HAP-1 (cell line): ENCODE measurements at regions not wholly inside any gene's neighbourhood (a gene's known extent, or its start where the extent isn't known, plus 50 kb on each side); places are given as distances from the start of the nearest gene placed in this dataset.

ENCODE experiments used
- DNase-seq, 2 experiments: peaks; one replicate each; pipeline ENCODE4 v3.0.0-alpha.2; 2016 to 2020; ENCODE audit warnings: low spot score in 2 of 2
- H3K27me3 ChIP-seq: fragments of 250-450 bp; sonication (Bioruptor Pico); 2 replicates; pipeline ENCODE4 v1.5.1; 2020; ENCODE audit warnings: low read depth, mild to moderate bottlenecking, moderate library complexity
- H3K36me3 ChIP-seq: fragments of 250-450 bp; sonication (Bioruptor Pico); replicated peaks from 2 replicates; pipeline ENCODE4 v1.5.1; 2020; ENCODE audit warnings: mild to moderate bottlenecking
- H3K4me1 ChIP-seq: fragments of 250-450 bp; sonication (Bioruptor Pico); 2 replicates; pipeline ENCODE4 v1.5.1; 2020; ENCODE audit warnings: mild to moderate bottlenecking
- H3K4me3 ChIP-seq: fragments of 250-450 bp; sonication (Bioruptor Pico); 2 replicates; pipeline ENCODE4 v1.5.1; 2020; ENCODE audit warnings: mild to moderate bottlenecking, moderate library complexity
- H3K9me3 ChIP-seq: fragments of 250-450 bp; sonication (Bioruptor Pico); 2 replicates; pipeline ENCODE4 v1.5.1; 2020; ENCODE audit warnings: mild to moderate bottlenecking, moderate library complexity
- in situ Hi-C: fragments of 300-500 bp; cut with MboI; formaldehyde crosslinking; loops from 3 replicates; pipeline ENCODE4 v1.14.3; 2020; ENCODE audit warnings: low sequenced_read_pairs, inconsistent platforms, mixed read lengths

DNA sequence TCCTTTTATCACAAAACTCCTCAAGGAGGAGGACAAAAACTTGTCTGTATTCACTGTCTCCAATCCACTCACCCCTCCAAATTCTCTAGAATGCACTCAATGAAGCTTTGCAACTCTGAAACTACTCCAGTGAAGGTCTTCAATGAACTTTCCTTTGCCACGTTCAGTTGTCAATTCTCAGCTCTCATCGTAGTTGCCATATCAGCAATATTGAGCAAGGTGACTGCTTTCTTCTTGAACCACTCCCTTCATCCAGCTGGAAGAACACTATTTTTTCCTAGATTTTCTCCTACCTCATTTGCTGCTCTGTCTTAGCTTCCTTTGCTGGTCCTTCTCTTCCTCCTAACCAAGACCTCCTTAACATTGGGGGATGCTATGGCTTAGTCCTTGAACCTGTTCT is 191.8 kb downstream of the KDR start:
- H3K4me3 ChIP-seq, result no peak overlapping the region
- peaks cover 2% of the 10 kb centered on the region; the same call in 1 of the 2 replicates for H3K27me3 ChIP-seq
- no peaks in the 10 kb centered on the region for H3K9me3 ChIP-seq
- no peaks in the 10 kb centered on the region for H3K36me3 ChIP-seq
- in situ Hi-C loops, result no loop called here
- H3K4me1 ChIP-seq, result no peaks in the 10 kb centered on the region
- no peak for DNase-seq

DNA sequence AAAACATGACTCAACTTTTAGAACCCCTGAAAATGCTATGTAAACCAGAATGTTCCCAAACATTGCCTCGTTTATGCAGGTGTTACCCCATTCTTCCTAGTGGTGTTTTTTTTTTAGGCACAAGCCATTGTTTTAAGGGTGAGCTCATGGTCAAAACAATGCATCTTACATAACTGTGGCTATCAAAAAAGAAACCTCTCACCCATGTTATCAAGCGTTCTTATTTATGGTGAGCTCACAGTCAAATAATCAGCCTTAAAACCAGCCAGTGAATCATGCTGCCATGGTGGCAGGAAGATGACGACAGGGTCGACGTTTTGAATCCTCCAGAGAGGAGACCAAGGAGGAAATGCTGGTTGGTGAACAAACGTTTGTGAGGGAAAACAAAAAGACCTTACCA is 195.2 kb downstream of the KDR start:
- Histone ChIP-seq H3K36me3 (no peaks in the 10 kb centered on the region), H3K4me1 (no peaks in the 10 kb centered on the region), H3K9me3 (no peaks in the 10 kb centered on the region), H3K27me3 (peaks cover 2% of the 10 kb centered on the region; the same call in 1 of the 2 replicates), H3K4me3 (no peak overlapping the region)
- no peak for DNase-seq
- in situ Hi-C loops, result no loop called here

DNA sequence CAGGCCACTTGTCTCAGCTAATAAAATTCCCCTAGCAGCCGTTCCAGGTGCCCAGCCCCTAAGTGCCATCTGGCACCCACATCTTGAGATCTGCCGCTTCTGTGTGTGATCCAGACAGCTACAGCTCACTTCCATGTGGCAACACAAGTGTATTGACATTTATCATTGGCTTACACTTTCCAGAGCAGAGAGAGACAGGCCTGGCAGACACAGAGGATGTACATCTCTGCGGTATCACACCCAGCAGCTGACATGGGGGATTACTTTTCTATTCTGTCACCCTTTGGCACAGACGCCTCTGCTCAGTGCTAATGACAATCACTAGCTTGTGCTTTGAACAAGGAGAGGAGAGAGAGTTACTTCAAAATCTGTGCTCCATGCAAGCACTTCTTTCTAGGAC is 195.9 kb downstream of the KDR start:
- Histone ChIP-seq H3K4me3 (no peak overlapping the region), H3K4me1 (no peaks in the 10 kb centered on the region), H3K27me3 (peaks cover 2% of the 10 kb centered on the region; the same call in 1 of the 2 replicates), H3K36me3 (no peaks in the 10 kb centered on the region), H3K9me3 (no peaks in the 10 kb centered on the region)
- DNase-seq, result no peak
- in situ Hi-C loops, result no loop called here

DNA sequence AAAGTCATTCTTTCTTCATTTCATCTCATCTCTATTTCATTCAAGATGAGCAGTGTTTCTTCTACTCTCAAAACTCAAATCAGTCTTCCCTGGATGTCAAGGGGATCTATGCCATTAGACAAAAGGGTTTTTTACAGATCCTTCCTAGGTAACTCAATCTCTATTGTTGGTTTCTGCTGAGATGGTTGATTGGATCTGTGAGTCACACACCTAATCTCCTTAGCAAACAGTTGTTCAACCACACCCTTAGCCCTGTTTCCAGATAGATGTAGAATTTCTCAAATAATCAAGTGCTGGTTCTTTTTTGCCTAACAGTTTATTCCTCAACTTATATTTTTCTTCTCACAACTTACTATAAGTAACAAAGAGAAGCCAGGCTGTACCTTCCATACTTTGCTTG is 200.5 kb downstream of the KDR start:
- H3K36me3 ChIP-seq, result no peaks in the 10 kb centered on the region
- in situ Hi-C loops, result no loop called here
- H3K4me1 ChIP-seq, result no peaks in the 10 kb centered on the region
- H3K27me3 ChIP-seq, result no peaks in the 10 kb centered on the region
- DNase-seq, result no peak
- no peaks in the 10 kb centered on the region for H3K9me3 ChIP-seq
- no peak overlapping the region for H3K4me3 ChIP-seq

DNA sequence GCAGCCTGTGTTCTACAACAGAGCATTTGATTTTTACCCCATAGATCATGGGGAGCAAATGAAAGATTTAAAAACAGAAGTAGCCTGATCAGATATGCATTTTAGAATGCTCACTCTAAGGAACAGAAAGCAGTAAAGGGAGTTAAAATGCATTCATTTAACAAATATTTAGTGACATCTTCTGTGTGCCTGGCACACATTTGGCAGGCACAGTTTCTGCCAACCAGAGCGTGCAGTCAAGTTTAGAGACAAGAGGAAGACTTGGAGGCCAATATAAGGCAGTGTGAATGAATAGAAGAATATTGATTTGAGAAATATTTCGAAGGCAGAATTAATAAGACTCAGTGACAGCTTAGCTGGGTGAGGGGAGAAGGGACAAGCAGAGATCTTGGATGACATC is 210.1 kb downstream of the KDR start:
- no peak overlapping the region for H3K4me3 ChIP-seq
- no peaks in the 10 kb centered on the region for H3K9me3 ChIP-seq
- H3K36me3 ChIP-seq, result no peaks in the 10 kb centered on the region
- DNase-seq, result no peak
- H3K4me1 ChIP-seq, result no peaks in the 10 kb centered on the region
- in situ Hi-C loops, result no loop called here
- H3K27me3 ChIP-seq, result no peaks in the 10 kb centered on the region

DNA sequence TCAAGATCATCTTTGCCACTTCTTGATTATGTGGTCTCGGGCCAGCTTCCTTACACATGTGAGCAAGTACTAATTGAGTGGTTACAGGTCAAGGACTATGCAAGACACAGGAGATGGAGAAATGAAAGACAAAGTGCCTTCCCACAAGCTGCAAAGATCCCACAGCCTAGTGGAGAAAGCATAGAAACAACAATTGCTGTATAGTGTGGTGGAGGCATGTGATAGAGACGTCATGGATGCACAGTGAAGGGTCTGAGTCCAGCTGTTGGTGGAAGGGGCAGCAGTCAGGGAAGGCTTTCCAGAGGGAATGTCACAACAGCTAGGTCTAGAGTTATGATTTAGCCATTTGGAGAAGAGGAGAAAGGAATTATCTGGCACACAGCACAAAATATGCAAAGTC is 210.6 kb downstream of the KDR start:
- in situ Hi-C loops, result no loop called here
- Histone ChIP-seq H3K27me3 (no peaks in the 10 kb centered on the region), H3K4me3 (no peak overlapping the region), H3K4me1 (no peaks in the 10 kb centered on the region), H3K9me3 (no peaks in the 10 kb centered on the region), H3K36me3 (no peaks in the 10 kb centered on the region)
- DNase-seq, result no peak

DNA sequence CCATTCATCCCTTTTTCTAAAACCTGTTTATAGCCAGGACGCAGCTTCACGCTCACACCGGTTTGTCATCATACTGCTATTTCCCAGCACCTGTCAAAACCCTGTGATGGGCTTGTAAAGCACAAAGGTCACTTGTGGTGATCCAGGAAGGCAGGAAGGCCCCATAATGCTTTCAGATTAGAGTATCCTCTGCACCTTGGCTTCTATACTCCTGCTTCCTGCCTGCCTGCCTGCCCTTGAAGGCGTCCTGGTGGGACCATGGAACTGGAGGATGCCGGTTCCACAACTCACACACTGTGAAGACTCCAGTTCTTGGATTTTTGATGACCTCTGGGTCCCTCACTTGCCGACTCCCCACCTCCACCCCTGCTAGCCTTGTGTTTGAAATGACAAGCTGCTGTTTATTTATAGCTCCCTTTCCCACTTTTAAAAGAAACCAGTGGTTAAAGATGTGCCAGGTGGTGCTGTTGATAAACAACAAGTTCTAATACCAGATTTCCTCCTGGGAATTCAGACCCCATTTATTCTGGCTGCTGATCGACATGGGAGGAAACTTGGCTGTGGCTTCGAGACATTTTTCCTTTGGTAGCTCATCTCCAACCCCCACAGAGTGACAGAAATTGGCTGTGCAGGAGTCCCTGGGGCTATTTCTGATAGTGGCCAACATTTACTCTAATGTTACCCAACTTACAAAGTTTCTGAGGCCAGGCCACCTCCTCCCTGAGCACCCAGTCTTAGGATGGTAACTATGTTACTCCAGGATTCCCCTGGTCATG is 211.5 kb downstream of the KDR start:
- no peaks in the 10 kb centered on the region for H3K4me1 ChIP-seq
- H3K4me3 ChIP-seq, result no peak overlapping the region
- H3K36me3 ChIP-seq, result no peaks in the 10 kb centered on the region
- in situ Hi-C loops, result no loop called here
- no peaks in the 10 kb centered on the region for H3K9me3 ChIP-seq
- DNase-seq, result no peak
- H3K27me3 ChIP-seq, result no peaks in the 10 kb centered on the region

DNA sequence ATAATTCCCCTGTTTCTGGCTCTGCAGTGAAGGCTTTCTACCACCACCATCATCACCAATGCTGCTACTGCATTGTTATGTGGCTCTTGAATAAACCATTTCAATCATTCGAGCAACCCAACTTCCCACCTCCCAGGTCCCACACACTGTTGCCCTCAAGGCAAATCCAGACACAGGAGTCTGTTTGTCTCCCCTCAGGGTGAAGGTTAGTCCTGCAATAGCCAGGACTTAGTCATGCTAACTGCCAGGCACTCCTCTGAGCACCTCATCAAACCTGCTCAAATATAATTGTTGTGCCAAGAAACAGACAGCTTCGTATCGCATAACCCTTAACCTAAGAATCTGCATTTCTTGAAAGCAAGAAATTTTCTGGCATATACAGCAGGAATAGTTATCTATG is 213.2 kb downstream of the KDR start:
- Histone ChIP-seq H3K4me3 (no peak overlapping the region), H3K9me3 (no peaks in the 10 kb centered on the region), H3K36me3 (no peaks in the 10 kb centered on the region), H3K27me3 (no peaks in the 10 kb centered on the region), H3K4me1 (no peaks in the 10 kb centered on the region)
- no peak for DNase-seq
- in situ Hi-C loops, result no loop called here

DNA sequence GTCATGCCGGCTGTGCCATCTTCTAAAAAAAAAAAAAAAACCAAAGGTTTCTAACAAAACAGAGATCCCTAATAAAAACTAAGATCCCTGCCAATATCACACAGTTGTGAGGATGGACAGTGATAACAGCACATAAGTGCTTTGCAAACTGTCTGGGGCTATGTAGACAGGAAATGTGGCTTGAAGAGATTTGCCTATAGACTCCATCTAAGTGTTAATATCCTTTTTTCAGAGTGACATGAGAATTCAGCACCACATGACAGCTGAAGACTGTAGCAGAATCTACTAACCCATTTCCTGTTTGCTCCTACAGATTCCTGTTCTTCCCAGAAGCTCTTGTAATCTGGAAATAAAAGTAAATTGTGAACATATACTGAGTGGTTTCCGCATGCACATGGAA is 215.4 kb downstream of the KDR start:
- no peaks in the 10 kb centered on the region for H3K4me1 ChIP-seq
- H3K9me3 ChIP-seq, result no peaks in the 10 kb centered on the region
- no peak for DNase-seq
- H3K27me3 ChIP-seq, result no peaks in the 10 kb centered on the region
- H3K36me3 ChIP-seq, result no peaks in the 10 kb centered on the region
- in situ Hi-C loops, result no loop called here
- H3K4me3 ChIP-seq, result no peak overlapping the region

DNA sequence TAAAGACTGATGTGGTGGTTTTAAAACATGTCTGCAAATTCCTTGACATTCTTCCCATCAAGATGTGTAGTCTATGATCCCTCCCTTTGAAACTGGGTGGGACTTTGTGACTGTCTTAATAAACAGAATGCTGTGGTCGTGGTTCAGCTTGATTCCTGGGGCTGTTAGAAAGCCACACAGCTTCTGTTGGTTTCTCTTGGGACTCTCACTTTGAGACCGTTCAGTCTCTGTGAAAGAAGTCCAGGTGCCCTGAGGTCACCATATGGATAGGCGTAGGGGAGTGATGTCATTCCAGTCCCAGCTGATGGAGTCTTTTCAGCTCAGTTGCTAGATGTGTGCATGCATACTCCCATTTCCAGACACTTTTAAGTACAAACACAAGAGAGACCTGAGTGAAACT is 216.6 kb downstream of the KDR start:
- no peak for DNase-seq
- Histone ChIP-seq H3K4me3 (no peak overlapping the region), H3K36me3 (no peaks in the 10 kb centered on the region), H3K4me1 (no peaks in the 10 kb centered on the region), H3K27me3 (no peaks in the 10 kb centered on the region), H3K9me3 (no peaks in the 10 kb centered on the region)
- in situ Hi-C loops, result no loop called here

DNA sequence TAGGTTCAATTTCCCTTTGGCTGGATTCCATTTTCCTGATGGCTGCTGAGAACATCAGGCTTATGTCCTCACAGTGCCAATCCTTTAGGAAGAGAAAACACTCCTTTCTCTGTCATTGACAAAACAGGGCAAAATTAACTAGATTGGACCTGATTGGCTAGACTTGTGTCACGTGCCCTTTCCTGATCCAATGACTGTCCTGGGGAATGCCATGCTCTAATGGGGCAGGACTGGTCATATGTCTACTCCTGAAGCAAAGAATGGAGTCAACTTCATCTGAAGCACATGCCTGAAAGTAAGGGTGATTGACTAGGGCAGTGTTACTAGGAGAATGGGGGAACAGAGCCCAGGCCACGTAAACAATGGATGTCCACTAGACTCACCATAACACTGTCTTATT is 220.4 kb downstream of the KDR start:
- no peak overlapping the region for H3K4me3 ChIP-seq
- no peaks in the 10 kb centered on the region for H3K36me3 ChIP-seq
- H3K9me3 ChIP-seq, result no peaks in the 10 kb centered on the region
- no peaks in the 10 kb centered on the region for H3K27me3 ChIP-seq
- in situ Hi-C loops, result no loop called here
- no peak for DNase-seq
- H3K4me1 ChIP-seq, result no peaks in the 10 kb centered on the region

DNA sequence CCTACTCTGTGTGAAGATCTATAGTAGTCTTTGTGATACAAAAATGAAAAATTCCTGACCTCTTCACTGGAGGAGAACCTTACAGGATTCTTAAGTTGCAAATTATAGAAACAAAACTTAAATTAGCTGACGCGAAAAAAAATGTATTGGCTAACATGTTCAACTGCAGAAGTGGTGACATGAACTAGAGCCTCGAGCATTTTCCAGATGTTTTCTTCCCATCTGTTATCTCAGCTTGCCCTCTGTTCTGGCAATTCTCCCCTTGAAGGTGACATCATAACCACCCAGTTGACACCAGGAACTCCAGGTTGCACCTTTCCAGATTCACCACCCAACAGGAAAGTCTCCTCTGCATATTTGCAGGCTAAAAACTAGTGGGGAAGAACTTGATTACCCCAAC is 222.4 kb downstream of the KDR start:
- in situ Hi-C loops, result no loop called here
- H3K9me3 ChIP-seq, result no peaks in the 10 kb centered on the region
- no peaks in the 10 kb centered on the region for H3K36me3 ChIP-seq
- no peaks in the 10 kb centered on the region for H3K27me3 ChIP-seq
- no peaks in the 10 kb centered on the region for H3K4me1 ChIP-seq
- no peak for DNase-seq
- no peak overlapping the region for H3K4me3 ChIP-seq

DNA sequence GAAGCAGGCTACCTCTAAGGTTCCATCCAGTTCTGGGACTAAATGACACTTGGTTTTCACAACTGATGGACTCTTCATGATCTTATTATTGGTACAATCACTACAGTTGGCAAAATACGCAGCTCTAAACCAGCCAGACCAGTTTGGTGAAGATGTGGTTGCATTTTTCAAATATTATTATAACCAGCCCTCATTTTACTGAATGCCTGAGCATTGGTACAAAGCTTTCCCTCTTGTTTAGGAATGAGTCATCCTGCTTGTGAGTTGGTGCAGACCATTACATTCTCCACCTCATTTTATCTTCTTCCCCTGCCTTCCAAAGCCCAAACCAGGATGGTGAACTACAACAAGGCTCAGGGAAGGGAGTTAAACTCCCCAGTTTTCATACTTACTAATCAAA is 223.1 kb downstream of the KDR start:
- H3K4me3 ChIP-seq, result no peak overlapping the region
- no peaks in the 10 kb centered on the region for H3K4me1 ChIP-seq
- no peaks in the 10 kb centered on the region for H3K36me3 ChIP-seq
- no peaks in the 10 kb centered on the region for H3K27me3 ChIP-seq
- DNase-seq, result no peak
- no peaks in the 10 kb centered on the region for H3K9me3 ChIP-seq
- in situ Hi-C loops, result no loop called here

DNA sequence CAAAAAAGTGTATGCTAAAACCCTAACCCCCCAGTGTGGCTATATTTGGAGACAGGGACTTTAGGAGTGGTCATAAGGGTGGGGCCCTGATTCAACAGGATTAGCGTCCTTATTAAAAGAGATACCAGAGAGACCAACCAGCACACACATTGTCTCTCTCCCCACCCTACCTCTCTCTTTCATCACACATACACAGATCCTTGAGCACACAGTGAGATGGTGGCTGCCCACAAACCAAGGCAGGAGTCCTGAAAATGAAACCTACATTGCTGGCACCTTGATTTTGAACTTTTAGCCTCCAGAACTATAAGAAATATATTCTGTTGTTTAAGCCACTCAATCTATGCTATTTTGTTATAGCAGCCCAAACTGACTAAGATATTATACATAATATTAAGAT is 224.2 kb downstream of the KDR start:
- Histone ChIP-seq H3K9me3 (no peaks in the 10 kb centered on the region), H3K4me1 (no peaks in the 10 kb centered on the region), H3K36me3 (no peaks in the 10 kb centered on the region), H3K27me3 (no peaks in the 10 kb centered on the region), H3K4me3 (no peak overlapping the region)
- in situ Hi-C loops, result no loop called here
- DNase-seq, result no peak
